ENCODE measurements at regions not wholly inside any gene's neighbourhood (a gene's known extent, or its start where the extent isn't known, plus 50 kb on each side); places are given as distances from the start of the nearest gene placed in this dataset.

DNA sequence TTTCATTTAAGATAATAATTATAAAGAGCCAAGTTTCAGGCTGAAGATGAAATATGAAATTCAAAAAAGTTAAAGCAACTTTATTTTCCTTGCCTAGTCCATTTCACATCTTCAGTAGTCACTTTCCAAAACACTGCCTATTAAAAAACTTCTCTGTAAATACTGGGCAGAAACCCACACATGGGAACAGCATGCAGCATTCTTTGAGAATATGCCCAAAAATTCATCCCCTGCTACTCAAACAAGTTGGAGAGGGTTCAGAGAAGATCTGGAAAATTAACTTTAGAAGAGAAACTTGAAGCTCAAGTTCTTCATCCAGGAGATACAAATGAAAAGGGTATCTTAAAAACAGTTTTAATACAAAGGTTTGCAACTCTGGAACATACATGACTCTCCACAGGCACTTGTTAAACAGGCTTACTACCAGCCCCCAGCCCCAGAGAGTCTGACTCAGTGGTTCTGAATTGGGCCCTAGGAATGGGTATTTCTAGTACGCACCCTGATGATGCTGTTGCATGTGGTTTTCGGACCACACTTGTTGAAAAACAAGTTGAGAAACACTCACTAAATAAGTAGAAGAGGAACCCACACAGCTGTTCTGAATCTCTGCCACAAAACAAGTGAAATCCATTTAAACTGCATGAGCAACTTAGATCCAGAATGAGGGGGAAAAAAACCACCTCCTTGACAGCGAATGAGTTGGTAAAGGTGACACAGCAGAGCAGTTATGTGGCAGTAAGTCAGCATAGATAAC lies 329.1 kb downstream of the SATB2 start:
- ChIA-PET CTCF (no interaction called here), POLR2A (no interaction called here)
- no peak for TF ChIP-seq CTCF (IDR thresholded peaks at IDR 0.05; ENCODE audit: insufficient read depth, low read depth, low read length)
- H3K27me3 ChIP-seq (ENCODE audit: control insufficient read depth, insufficient read depth, low read length), result no peaks in the 10 kb centered on the region
- no peak for DNase-seq (ENCODE audit: low read depth)
- H3K4me3 ChIP-seq (ENCODE audit: low read depth, low read length), result no peak overlapping the region
- H3K36me3 ChIP-seq (ENCODE audit: control insufficient read depth, insufficient read depth, low read length), result no peaks in the 10 kb centered on the region

GRCh38 chr2:199119796-199120195 lies 337.9 kb downstream of the SATB2 start:
- CTCF ChIA-PET, result no interaction called here
- TF ChIP-seq CTCF (IDR thresholded peaks at IDR 0.05; ENCODE audit: insufficient read depth, low read depth, low read length), result no peak
- POLR2A ChIA-PET, result no interaction called here
- DNase-seq (ENCODE audit: low read depth), result no peak
- Histone ChIP-seq H3K36me3 (ENCODE audit: control insufficient read depth, insufficient read depth, low read length) (no peaks in the 10 kb centered on the region), H3K27me3 (ENCODE audit: control insufficient read depth, insufficient read depth, low read length) (no peaks in the 10 kb centered on the region), H3K4me3 (ENCODE audit: low read depth, low read length) (no peak overlapping the region)

GRCh38 chr2:199118673-199119112 lies 339.0 kb downstream of the SATB2 start:
- H3K36me3 ChIP-seq (ENCODE audit: control insufficient read depth, insufficient read depth, low read length), result no peaks in the 10 kb centered on the region
- CTCF ChIA-PET, result no interaction called here
- no peak overlapping the region for H3K4me3 ChIP-seq (ENCODE audit: low read depth, low read length)
- POLR2A ChIA-PET, result no interaction called here
- no peak for DNase-seq (ENCODE audit: low read depth)
- H3K27me3 ChIP-seq (ENCODE audit: control insufficient read depth, insufficient read depth, low read length), result no peaks in the 10 kb centered on the region
- no peak for TF ChIP-seq CTCF (IDR thresholded peaks at IDR 0.05; ENCODE audit: insufficient read depth, low read depth, low read length)

DNA sequence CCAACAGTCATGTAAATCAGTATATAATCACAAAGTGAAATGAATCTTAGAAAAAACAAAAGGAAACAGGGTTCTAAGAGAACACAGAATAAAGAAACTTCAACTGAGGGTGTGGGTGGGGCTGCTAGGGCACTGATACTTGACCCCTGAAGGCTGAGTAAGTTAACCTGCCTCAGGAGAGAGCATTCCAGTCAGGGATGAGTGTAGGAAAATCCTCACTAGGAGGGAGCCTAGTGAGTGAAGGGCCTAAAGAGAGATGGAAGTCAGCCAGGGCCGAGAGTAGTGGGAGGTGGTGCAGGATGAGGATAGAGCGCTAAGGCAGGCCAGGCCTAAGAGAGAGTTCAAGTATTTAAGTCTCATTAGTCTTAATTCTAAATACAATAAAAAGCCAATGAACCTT lies 342.6 kb downstream of the SATB2 start:
- ChIA-PET POLR2A (no interaction called here), CTCF (no interaction called here)
- Histone ChIP-seq H3K36me3 (ENCODE audit: control insufficient read depth, insufficient read depth, low read length) (no peaks in the 10 kb centered on the region), H3K4me3 (ENCODE audit: low read depth, low read length) (no peak overlapping the region), H3K27me3 (ENCODE audit: control insufficient read depth, insufficient read depth, low read length) (no peaks in the 10 kb centered on the region)
- DNase-seq (ENCODE audit: low read depth), result no peak
- no peak for TF ChIP-seq CTCF (IDR thresholded peaks at IDR 0.05; ENCODE audit: insufficient read depth, low read depth, low read length)

DNA sequence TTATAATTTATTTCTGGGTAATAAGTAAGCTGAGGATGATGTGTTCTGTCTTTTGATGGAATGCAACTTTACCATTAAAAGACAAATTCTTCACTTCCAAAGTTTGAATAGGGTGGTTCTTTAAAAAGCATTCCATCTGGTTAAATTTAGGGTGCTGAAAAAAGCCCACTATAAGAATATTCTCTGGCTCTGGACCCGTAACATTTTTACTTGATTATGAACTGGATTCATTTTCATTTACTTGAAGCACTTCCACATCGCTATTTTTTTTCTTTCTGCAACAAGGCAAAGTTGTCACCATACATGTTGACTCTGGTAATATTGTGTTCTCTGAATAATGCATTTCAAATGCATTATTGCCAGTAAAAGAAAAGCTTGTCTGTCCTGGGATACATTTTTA lies 344.6 kb downstream of the SATB2 start:
- TF ChIP-seq CTCF (IDR thresholded peaks at IDR 0.05; ENCODE audit: insufficient read depth, low read depth, low read length), result no peak
- ChIA-PET POLR2A (no interaction called here), CTCF (no interaction called here)
- Histone ChIP-seq H3K36me3 (ENCODE audit: control insufficient read depth, insufficient read depth, low read length) (no peaks in the 10 kb centered on the region), H3K4me3 (ENCODE audit: low read depth, low read length) (no peak overlapping the region), H3K27me3 (ENCODE audit: control insufficient read depth, insufficient read depth, low read length) (no peaks in the 10 kb centered on the region)
- DNase-seq (ENCODE audit: low read depth), result no peak
